BJ (cell line): ENCODE measurements at regions not wholly inside any gene's neighbourhood (a gene's known extent, or its start where the extent isn't known, plus 50 kb on each side); places are given as distances from the start of the nearest gene placed in this dataset.

Experiments
- CTCF ChIA-PET: fragments of 350-600 bp; formaldehyde crosslinking; extraction: SDS; loops from one replicate; lab custom pipeline; 2021; ENCODE audit warnings: antibody characterized with exemption, inconsistent platforms; lab: Yijun Ruan, JAX
- POLR2A ChIA-PET: fragments of 300-600 bp; sonication (Branson Sonifier 250); formaldehyde crosslinking; extraction: SDS; loops from one replicate; lab custom pipeline; 2021; ENCODE audit warnings: antibody characterized with exemption; lab: Charles Lee
- DNase-seq: peaks from one replicate; pipeline ENCODE4 v3.0.0-alpha.2; 2011; ENCODE audit warnings: low read depth
- H3K27me3 ChIP-seq: 2 replicates; pipeline ENCODE4 v1.6.0; 2011; ENCODE audit warnings: low read length; ENCODE audit not compliant: control insufficient read depth, insufficient read depth
- H3K36me3 ChIP-seq: 2 replicates; pipeline ENCODE4 v1.5.1; 2011; ENCODE audit warnings: low read length; ENCODE audit not compliant: control insufficient read depth, insufficient read depth
- H3K4me3 ChIP-seq: 2 replicates; pipeline ENCODE4 v1.5.1; 2011; ENCODE audit warnings: low read depth, mild to moderate bottlenecking, control low read depth, low read length
- TF ChIP-seq, protein P1 (sequence below): IDR thresholded peaks from 2 replicates; pipeline ENCODE4 v1.5.1; 2011; ENCODE audit warnings: low read depth, mild to moderate bottlenecking, control low read depth, inconsistent platforms, low read length, moderate library complexity; ENCODE audit not compliant: insufficient read depth

DNA sequence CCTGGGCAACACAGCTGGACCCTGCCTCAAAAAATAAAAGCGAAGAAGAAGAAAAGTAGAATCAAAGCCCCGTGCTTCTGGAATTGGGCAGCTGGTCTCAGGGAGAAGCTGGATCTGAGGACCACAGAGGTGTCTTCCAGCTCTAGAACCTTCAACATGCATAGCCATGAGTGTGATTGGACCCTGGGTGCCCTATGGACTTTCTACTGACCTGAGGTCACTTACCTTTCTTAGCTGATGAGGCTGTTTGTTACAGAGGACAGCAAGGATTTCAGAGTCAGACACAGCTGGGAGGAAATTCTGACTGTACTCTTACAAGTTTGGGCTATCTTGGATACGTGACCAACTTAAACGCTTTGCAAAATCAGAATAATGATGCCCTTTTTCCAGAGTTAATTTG lies 82.4 kb upstream of the GATA6 start:
- TF ChIP-seq, protein P1, sequence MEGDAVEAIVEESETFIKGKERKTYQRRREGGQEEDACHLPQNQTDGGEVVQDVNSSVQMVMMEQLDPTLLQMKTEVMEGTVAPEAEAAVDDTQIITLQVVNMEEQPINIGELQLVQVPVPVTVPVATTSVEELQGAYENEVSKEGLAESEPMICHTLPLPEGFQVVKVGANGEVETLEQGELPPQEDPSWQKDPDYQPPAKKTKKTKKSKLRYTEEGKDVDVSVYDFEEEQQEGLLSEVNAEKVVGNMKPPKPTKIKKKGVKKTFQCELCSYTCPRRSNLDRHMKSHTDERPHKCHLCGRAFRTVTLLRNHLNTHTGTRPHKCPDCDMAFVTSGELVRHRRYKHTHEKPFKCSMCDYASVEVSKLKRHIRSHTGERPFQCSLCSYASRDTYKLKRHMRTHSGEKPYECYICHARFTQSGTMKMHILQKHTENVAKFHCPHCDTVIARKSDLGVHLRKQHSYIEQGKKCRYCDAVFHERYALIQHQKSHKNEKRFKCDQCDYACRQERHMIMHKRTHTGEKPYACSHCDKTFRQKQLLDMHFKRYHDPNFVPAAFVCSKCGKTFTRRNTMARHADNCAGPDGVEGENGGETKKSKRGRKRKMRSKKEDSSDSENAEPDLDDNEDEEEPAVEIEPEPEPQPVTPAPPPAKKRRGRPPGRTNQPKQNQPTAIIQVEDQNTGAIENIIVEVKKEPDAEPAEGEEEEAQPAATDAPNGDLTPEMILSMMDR = no peak
- DNase-seq = no peak
- no peak overlapping the region for H3K4me3 ChIP-seq
- POLR2A ChIA-PET = no interaction called here
- CTCF ChIA-PET = no interaction called here
- H3K27me3 ChIP-seq = no peaks in the 10 kb centered on the region
- H3K36me3 ChIP-seq = no peaks in the 10 kb centered on the region

DNA sequence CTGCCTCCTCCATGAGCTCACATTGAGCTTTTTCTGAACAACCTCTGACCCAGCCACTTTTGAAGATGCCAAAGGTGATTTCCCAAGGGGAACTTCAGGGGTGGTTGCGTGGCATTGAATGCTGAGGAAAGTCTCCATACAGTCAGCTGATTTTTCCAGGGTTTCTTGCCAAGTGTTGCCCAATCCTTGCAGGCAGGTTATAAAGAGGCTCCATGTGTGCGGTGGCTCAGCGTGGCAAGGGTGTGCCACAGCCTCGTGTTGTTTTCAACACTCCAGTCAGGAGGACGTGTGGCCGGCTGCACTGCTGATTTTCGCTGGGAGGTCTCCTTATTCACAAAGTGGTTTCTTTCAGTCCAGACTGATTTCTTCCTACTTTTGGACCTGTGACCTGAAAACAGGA lies 81.4 kb upstream of the GATA6 start:
- ChIA-PET POLR2A (no interaction called here), CTCF (no interaction called here)
- DNase-seq = no peak
- TF ChIP-seq, protein P1 = no peak
- no peaks in the 10 kb centered on the region for H3K36me3 ChIP-seq
- H3K4me3 ChIP-seq = no peak overlapping the region
- H3K27me3 ChIP-seq = no peaks in the 10 kb centered on the region

DNA sequence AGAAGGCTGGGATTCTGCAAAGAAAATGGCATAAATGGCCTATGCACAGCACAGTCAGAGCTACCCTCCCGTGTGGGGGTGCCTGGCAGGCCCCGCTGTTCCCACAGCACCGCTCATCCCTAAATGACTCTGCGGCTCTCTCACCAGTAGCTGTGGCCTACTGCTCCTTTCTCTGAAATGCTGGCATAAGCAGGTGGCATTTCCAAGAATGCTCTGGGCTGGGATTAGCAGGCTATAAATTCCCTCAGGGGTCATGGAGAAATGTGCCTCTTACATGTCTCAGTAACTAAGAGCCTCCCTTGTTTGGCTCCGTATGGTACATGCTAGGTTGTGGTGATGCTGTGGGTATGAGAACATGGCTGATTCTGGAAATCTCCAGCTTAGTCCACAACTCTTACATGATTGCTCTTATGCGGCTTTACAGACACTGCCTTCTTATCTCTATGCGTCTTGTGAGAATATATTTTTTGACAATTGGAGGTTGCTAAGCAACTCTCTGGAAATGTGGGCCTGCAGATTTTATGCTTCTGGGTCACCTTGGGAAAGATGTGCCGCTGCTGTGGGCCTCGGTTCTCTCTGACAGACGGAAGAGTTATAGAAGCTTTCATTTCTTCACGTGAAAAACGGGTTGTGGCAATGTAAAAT lies 80.3 kb upstream of the GATA6 start:
- ChIA-PET POLR2A (no interaction called here), CTCF (no interaction called here)
- DNase-seq = no peak
- TF ChIP-seq, protein P1 = no peak
- Histone ChIP-seq H3K27me3 (no peaks in the 10 kb centered on the region), H3K36me3 (no peaks in the 10 kb centered on the region), H3K4me3 (no peak overlapping the region)

DNA sequence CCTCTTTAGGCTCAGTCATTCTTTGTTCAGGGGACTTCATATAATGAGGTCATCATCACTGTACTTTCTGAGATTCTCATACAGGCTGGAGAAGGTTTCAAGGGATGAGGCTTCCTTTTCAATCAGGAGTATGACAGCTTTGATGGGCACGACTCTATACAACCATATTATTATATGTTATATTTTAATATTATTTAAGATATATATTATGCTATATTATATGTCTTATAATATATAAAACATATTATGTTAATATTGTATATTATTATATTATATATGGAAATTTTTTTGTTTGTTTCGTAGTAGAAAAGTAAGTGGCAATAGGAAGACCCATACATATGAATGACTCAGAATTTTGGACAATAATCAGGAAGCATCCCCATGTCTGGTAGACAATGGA lies 78.0 kb upstream of the GATA6 start:
- ChIA-PET POLR2A (no interaction called here), CTCF (interaction anchor here (1.0 to 1.1 kb wide), 2 partner anchors 15 to 17 kb away, joined by 3 to 4 read pairs; no protein-coding TSS in a partner anchor)
- no peaks in the 10 kb centered on the region for H3K36me3 ChIP-seq
- H3K4me3 ChIP-seq = no peak overlapping the region
- TF ChIP-seq, protein P1 = no peak
- no peaks in the 10 kb centered on the region for H3K27me3 ChIP-seq
- no peak for DNase-seq

DNA sequence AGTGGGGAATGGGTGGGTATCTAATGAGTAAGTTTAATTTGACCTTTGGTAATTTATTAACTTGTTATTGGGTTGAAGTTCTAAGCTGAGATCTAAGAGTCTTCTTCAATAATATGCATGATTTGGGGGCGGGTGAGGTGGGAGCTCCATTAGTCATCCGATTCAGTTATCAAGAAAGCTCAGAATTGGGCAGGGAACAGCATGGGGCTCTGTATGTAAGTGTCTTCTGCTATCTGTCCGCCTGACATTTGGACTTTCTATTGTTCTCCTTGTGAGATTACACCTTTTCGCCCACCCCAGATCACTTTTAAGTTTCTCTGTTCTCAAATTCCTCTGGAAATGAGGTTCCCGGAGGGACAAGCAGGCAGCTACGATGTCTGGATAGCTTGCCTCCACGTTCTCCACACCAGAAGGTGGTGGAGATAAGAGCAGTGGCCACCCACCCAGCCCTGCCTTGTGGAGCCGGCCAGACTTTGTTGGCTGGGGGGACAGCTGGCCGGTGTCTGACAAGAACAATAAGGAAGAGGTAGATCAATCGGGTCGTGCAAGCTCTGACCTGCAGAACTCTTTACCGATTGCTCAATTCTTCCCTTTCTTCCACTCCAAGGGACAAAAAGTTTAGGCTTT lies 75.5 kb upstream of the GATA6 start:
- ChIA-PET CTCF (no interaction called here), POLR2A (no interaction called here)
- no peak for DNase-seq
- Histone ChIP-seq H3K4me3 (no peak overlapping the region), H3K36me3 (no peaks in the 10 kb centered on the region), H3K27me3 (0 out of 2 replicates have a peak, but pooled peaks cover 1% of the 10 kb centered on the region)
- TF ChIP-seq, protein P1 = no peak
